PFSK-1 (cell line): ENCODE measurements at regions not wholly inside any gene's neighbourhood (a gene's known extent, or its start where the extent isn't known, plus 50 kb on each side); places are given as distances from the start of the nearest gene placed in this dataset.

Experiments used
- FOXP2 ChIP-seq: optimal IDR thresholded peaks from 2 replicates; pipeline ENCODE3; 2011; ENCODE audit warnings: borderline replicate concordance, control low read depth, inconsistent platforms; ENCODE audit not compliant: insufficient read depth; ENCODE audit errors: extremely low read length, extremely low read depth
- POLR2AphosphoS5 ChIP-seq: IDR thresholded peaks from 2 replicates; pipeline ENCODE4 v1.6.1; 2012; ENCODE audit warnings: low read depth, mild to moderate bottlenecking, control low read depth, low read length, moderate library complexity
- REST ChIP-seq, 2 experiments: IDR thresholded peaks; 2 replicates each; pipeline versions ENCODE4 v1.6.1 to v1.8.0; 2011 to 2012; ENCODE audit warnings: low read depth in 2 of 2, low read length in 2 of 2, control low read depth in 1 of 2, inconsistent platforms in 1 of 2, mild to moderate bottlenecking in 1 of 2, moderate library complexity in 1 of 2; ENCODE audit not compliant: insufficient read depth in 1 of 2
- SIN3A ChIP-seq: IDR thresholded peaks from 2 replicates; pipeline ENCODE4 v1.6.1; 2012; ENCODE audit warnings: mild to moderate bottlenecking, low read length, moderate library complexity, borderline replicate concordance; ENCODE audit not compliant: insufficient read depth
- TAF1 ChIP-seq: IDR thresholded peaks from 2 replicates; pipeline ENCODE4 v1.6.1; 2012; ENCODE audit warnings: low read length, control low read depth, borderline replicate concordance; ENCODE audit not compliant: insufficient read depth

GRCh38 chr18:64850791-64851190 lies 701.9 kb upstream of the LINC00305 start:
- TF ChIP-seq POLR2AphosphoS5 (no peak), REST (IDR thresholded peaks at IDR 0.05; ENCODE audit: insufficient read depth in 1 of 2, low read depth in 2 of 2, low read length in 2 of 2) (no peak), SIN3A (no peak), FOXP2 (no peak), TAF1 (no peak)

GRCh38 chr18:64840911-64841701 lies 692.2 kb upstream of the LINC00305 start:
- no peak for TF ChIP-seq FOXP2
- no peak for TF ChIP-seq POLR2AphosphoS5
- no peak for TF ChIP-seq SIN3A
- TF ChIP-seq TAF1 = no peak
- no peak for TF ChIP-seq REST (IDR thresholded peaks at IDR 0.05; ENCODE audit: insufficient read depth in 1 of 2, low read depth in 2 of 2, low read length in 2 of 2)

GRCh38 chr18:64810354-64810753 lies 661.5 kb upstream of the LINC00305 start:
- TF ChIP-seq POLR2AphosphoS5 (no peak), REST (IDR thresholded peaks at IDR 0.05; ENCODE audit: insufficient read depth in 1 of 2, low read depth in 2 of 2, low read length in 2 of 2) (no peak), TAF1 (no peak), FOXP2 (no peak), SIN3A (no peak)

- TF ChIP-seq SIN3A = no peak
- TF ChIP-seq TAF1 = no peak
- TF ChIP-seq POLR2AphosphoS5 = no peak
These were observed 660.9 kb upstream of the LINC00305 start for GRCh38 chr18:64809801-64810200.

- TF ChIP-seq POLR2AphosphoS5 (no peak), TAF1 (no peak), FOXP2 (no peak), REST (IDR thresholded peaks at IDR 0.05; ENCODE audit: insufficient read depth in 1 of 2, low read depth in 2 of 2, low read length in 2 of 2) (no peak), SIN3A (no peak)
These were observed 658.7 kb upstream of the LINC00305 start for GRCh38 chr18:64807560-64807959.
